ENCODE measurements at regions not wholly inside any gene's neighbourhood (a gene's known extent, or its start where the extent isn't known, plus 50 kb on each side); places are given as distances from the start of the nearest gene placed in this dataset.
A peak's percentile ranks its signal among the peaks of the same experiment; 100 is the strongest.

GRCh38 chr16:85528528-85529387 is 84.4 kb upstream of the GSE1 start:
- Histone ChIP-seq H3K27ac (ENCODE audit: low read length) (no peak overlapping the region), H3K4me2 (ENCODE audit: insufficient read depth, low read length) (no peak overlapping the region), H3K79me2 (ENCODE audit: insufficient read depth, low read length) (no peaks in the 10 kb centered on the region), H3K4me1 (ENCODE audit: insufficient read depth, low read length) (no peaks in the 10 kb centered on the region), H3K9me3 (ENCODE audit: insufficient read depth, low read length, severe bottlenecking) (no peaks in the 10 kb centered on the region), H2AFZ (ENCODE audit: low read depth, low read length) (no peak overlapping the region), H4K20me1 (ENCODE audit: insufficient read depth, low read length) (no peaks in the 10 kb centered on the region; the same call in 1 of the 2 replicates), H3K27me3 (ENCODE audit: insufficient read depth, low read length, poor library complexity) (no peaks in the 10 kb centered on the region), H3K9ac (ENCODE audit: low read depth, low read length) (no peak overlapping the region), H3K36me3 (ENCODE audit: insufficient read depth, low read length) (no peaks in the 10 kb centered on the region), H3K4me3 (ENCODE audit: low read depth in 1 of 2, low read length in 2 of 2) (no peak overlapping the region)
- TF ChIP-seq, protein P1, sequence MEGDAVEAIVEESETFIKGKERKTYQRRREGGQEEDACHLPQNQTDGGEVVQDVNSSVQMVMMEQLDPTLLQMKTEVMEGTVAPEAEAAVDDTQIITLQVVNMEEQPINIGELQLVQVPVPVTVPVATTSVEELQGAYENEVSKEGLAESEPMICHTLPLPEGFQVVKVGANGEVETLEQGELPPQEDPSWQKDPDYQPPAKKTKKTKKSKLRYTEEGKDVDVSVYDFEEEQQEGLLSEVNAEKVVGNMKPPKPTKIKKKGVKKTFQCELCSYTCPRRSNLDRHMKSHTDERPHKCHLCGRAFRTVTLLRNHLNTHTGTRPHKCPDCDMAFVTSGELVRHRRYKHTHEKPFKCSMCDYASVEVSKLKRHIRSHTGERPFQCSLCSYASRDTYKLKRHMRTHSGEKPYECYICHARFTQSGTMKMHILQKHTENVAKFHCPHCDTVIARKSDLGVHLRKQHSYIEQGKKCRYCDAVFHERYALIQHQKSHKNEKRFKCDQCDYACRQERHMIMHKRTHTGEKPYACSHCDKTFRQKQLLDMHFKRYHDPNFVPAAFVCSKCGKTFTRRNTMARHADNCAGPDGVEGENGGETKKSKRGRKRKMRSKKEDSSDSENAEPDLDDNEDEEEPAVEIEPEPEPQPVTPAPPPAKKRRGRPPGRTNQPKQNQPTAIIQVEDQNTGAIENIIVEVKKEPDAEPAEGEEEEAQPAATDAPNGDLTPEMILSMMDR (IDR thresholded peaks at IDR 0.05; ENCODE audit: borderline replicate concordance, extremely low read depth, low read length, poor library complexity, severe bottlenecking), result peak; percentile 61
- TF ChIP-seq EZH2 (IDR thresholded peaks at IDR 0.05; ENCODE audit: borderline replicate concordance, low read depth, low read length, severe bottlenecking), result no peak
- no peak for DNase-seq
- ATAC-seq (ENCODE audit: insufficient read depth, low read depth), result peak; percentile 58; the same call in 2 of the 3 replicates

GRCh38 chr16:85529489-85530369 is 83.4 kb upstream of the GSE1 start:
- ATAC-seq (ENCODE audit: insufficient read depth, low read depth) (no peak), DNase-seq (no peak)
- H4K20me1 ChIP-seq (ENCODE audit: insufficient read depth, low read length), result no peaks in the 10 kb centered on the region; the same call in 1 of the 2 replicates
- no peak overlapping the region for H3K27ac ChIP-seq (ENCODE audit: low read length)
- no peak overlapping the region for H3K4me3 ChIP-seq (ENCODE audit: low read depth in 1 of 2, low read length in 2 of 2)
- TF ChIP-seq, protein P1 (IDR thresholded peaks at IDR 0.05; ENCODE audit: borderline replicate concordance, extremely low read depth, low read length, poor library complexity, severe bottlenecking), result no peak
- no peak for TF ChIP-seq EZH2 (IDR thresholded peaks at IDR 0.05; ENCODE audit: borderline replicate concordance, low read depth, low read length, severe bottlenecking)
- no peaks in the 10 kb centered on the region for H3K9me3 ChIP-seq (ENCODE audit: insufficient read depth, low read length, severe bottlenecking)
- no peaks in the 10 kb centered on the region for H3K4me1 ChIP-seq (ENCODE audit: insufficient read depth, low read length)
- no peak overlapping the region for H3K9ac ChIP-seq (ENCODE audit: low read depth, low read length)
- no peak overlapping the region for H2AFZ ChIP-seq (ENCODE audit: low read depth, low read length)
- H3K27me3 ChIP-seq (ENCODE audit: insufficient read depth, low read length, poor library complexity), result no peaks in the 10 kb centered on the region
- no peaks in the 10 kb centered on the region for H3K79me2 ChIP-seq (ENCODE audit: insufficient read depth, low read length)
- no peaks in the 10 kb centered on the region for H3K36me3 ChIP-seq (ENCODE audit: insufficient read depth, low read length)
- H3K4me2 ChIP-seq (ENCODE audit: insufficient read depth, low read length), result no peak overlapping the region

DNA sequence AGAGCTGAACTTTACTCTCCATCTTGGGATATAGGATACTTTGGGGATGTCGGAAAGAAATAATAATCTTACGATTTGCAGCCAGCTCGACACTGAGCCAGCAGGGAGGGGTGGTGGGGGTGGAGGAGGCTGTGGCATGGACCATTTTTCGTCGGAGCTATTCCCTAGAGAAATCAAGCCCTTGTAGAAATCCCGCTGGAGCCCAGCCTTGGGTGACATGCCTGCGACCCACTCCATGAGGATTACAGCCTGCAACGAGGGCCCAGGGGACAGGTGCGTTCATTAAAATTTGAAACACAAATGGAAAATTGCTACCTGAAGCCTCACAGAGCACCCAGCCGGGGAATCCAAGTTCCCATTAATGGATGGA is 82.8 kb upstream of the GSE1 start:
- Histone ChIP-seq H2AFZ (ENCODE audit: low read depth, low read length) (no peak overlapping the region), H3K4me2 (ENCODE audit: insufficient read depth, low read length) (no peak overlapping the region), H3K36me3 (ENCODE audit: insufficient read depth, low read length) (no peaks in the 10 kb centered on the region), H3K4me3 (ENCODE audit: low read depth in 1 of 2, low read length in 2 of 2) (no peak overlapping the region), H4K20me1 (ENCODE audit: insufficient read depth, low read length) (no peaks in the 10 kb centered on the region; the same call in 1 of the 2 replicates), H3K9ac (ENCODE audit: low read depth, low read length) (no peak overlapping the region), H3K79me2 (ENCODE audit: insufficient read depth, low read length) (no peaks in the 10 kb centered on the region), H3K4me1 (ENCODE audit: insufficient read depth, low read length) (no peaks in the 10 kb centered on the region), H3K27ac (ENCODE audit: low read length) (no peak overlapping the region), H3K27me3 (ENCODE audit: insufficient read depth, low read length, poor library complexity) (no peaks in the 10 kb centered on the region), H3K9me3 (ENCODE audit: insufficient read depth, low read length, severe bottlenecking) (no peaks in the 10 kb centered on the region)
- TF ChIP-seq, protein P1 (IDR thresholded peaks at IDR 0.05; ENCODE audit: borderline replicate concordance, extremely low read depth, low read length, poor library complexity, severe bottlenecking), result no peak
- no peak for TF ChIP-seq EZH2 (IDR thresholded peaks at IDR 0.05; ENCODE audit: borderline replicate concordance, low read depth, low read length, severe bottlenecking)
- no peak for DNase-seq
- ATAC-seq (ENCODE audit: insufficient read depth, low read depth), result no peak
